ENCODE measurements at regions not wholly inside any gene's neighbourhood (a gene's known extent, or its start where the extent isn't known, plus 50 kb on each side); places are given as distances from the start of the nearest gene placed in this dataset.

GRCh38 chr6:47917202-47917601 is 135.4 kb downstream of the OPN5 start:
- DNase-seq (ENCODE audit: low read depth): no peak
- TF ChIP-seq CTCF (conservative IDR thresholded peaks at IDR 0.05; ENCODE audit: low read length): no peak
- H3K4me3 ChIP-seq (ENCODE audit: low read length): no peak overlapping the region

GRCh38 chr6:47915017-47915416 is 133.2 kb downstream of the OPN5 start:
- DNase-seq (ENCODE audit: low read depth): no peak
- H3K4me3 ChIP-seq (ENCODE audit: low read length): no peak overlapping the region
- TF ChIP-seq CTCF (conservative IDR thresholded peaks at IDR 0.05; ENCODE audit: low read length): no peak

- TF ChIP-seq CTCF (conservative IDR thresholded peaks at IDR 0.05; ENCODE audit: low read length): no peak
- no peak overlapping the region for H3K4me3 ChIP-seq (ENCODE audit: low read length)
- DNase-seq (ENCODE audit: low read depth): no peak
Observed at GRCh38 chr6:47908271-47908670, 126.4 kb downstream of the OPN5 start.

GRCh38 chr6:47905717-47906116 is 123.9 kb downstream of the OPN5 start:
- no peak overlapping the region for H3K4me3 ChIP-seq (ENCODE audit: low read length)
- DNase-seq (ENCODE audit: low read depth): no peak
- TF ChIP-seq CTCF (conservative IDR thresholded peaks at IDR 0.05; ENCODE audit: low read length): no peak

- no peak for TF ChIP-seq CTCF (conservative IDR thresholded peaks at IDR 0.05; ENCODE audit: low read length)
- no peak for DNase-seq (ENCODE audit: low read depth)
Observed at GRCh38 chr6:47897247-47897646, 115.4 kb downstream of the OPN5 start.

GRCh38 chr6:47890326-47890875 is 108.6 kb downstream of the OPN5 start:
- TF ChIP-seq CTCF (conservative IDR thresholded peaks at IDR 0.05; ENCODE audit: low read length): no peak
- H3K4me3 ChIP-seq (ENCODE audit: low read length): no peak overlapping the region
- no peak for DNase-seq (ENCODE audit: low read depth)

More at GRCh38 chr6:47897247-47897646, 115.4 kb downstream of the OPN5 start:
- H3K4me3 ChIP-seq (ENCODE audit: low read length): no peak overlapping the region

GRCh38 chr6:47879015-47879414 is 97.2 kb downstream of the OPN5 start:
- no peak for TF ChIP-seq CTCF (conservative IDR thresholded peaks at IDR 0.05; ENCODE audit: low read length)
- no peak for DNase-seq (ENCODE audit: low read depth)
- no peak overlapping the region for H3K4me3 ChIP-seq (ENCODE audit: low read length)
